Stimulated activated CD4-positive, alpha-beta T cell treated with anti-CD3 and anti-CD28 coated beads, Interleukin-1b, Interleukin-23, amount 100 ng/mL, for 48 hours (primary cell): ENCODE measurements at regions not wholly inside any gene's neighbourhood (a gene's known extent, or its start where the extent isn't known, plus 50 kb on each side); places are given as distances from the start of the nearest gene placed in this dataset.
A peak's percentile ranks its signal among the peaks of the same experiment; 100 is the strongest.
"Not testable (repeated sequence)": the region's sequence is repeated elsewhere in the genome, so short reads cannot be mapped to it uniquely, and the experiment has no call there.

Source experiments
- DNase-seq: peaks from one replicate; pipeline ENCODE4 v3.0.0-alpha.2; 2020

GRCh38 chr2:61774351-61774750 lies 79.5 kb downstream of the FAM161A start:
- no peak for DNase-seq

GRCh38 chr2:61771904-61772845 lies 81.7 kb downstream of the FAM161A start:
- DNase-seq: no peak

- no peak for DNase-seq
Measured at GRCh38 chr2:61770746-61771145, 83.1 kb downstream of the FAM161A start.

DNA sequence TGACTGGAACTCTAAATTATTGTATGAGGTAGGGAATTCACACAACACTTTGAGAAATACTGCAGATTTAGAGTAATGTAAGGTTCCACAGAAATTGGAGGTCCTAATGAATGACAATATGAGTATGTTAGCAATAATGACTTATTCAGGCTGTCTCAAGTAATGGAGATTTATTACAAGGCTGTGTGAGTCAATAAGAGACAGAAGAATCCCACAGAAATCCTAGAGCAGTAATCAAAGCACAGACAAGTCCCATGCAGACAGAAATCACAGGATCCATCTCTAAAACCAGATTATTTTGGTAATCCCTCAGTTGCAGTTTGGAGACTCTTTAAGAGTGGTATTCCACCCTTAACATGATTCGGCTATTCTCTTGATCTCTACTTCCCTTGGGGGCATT lies 83.6 kb downstream of the FAM161A start:
- DNase-seq: no peak

- no peak for DNase-seq
Measured at GRCh38 chr2:61769093-61769675, 84.7 kb downstream of the FAM161A start.

DNA sequence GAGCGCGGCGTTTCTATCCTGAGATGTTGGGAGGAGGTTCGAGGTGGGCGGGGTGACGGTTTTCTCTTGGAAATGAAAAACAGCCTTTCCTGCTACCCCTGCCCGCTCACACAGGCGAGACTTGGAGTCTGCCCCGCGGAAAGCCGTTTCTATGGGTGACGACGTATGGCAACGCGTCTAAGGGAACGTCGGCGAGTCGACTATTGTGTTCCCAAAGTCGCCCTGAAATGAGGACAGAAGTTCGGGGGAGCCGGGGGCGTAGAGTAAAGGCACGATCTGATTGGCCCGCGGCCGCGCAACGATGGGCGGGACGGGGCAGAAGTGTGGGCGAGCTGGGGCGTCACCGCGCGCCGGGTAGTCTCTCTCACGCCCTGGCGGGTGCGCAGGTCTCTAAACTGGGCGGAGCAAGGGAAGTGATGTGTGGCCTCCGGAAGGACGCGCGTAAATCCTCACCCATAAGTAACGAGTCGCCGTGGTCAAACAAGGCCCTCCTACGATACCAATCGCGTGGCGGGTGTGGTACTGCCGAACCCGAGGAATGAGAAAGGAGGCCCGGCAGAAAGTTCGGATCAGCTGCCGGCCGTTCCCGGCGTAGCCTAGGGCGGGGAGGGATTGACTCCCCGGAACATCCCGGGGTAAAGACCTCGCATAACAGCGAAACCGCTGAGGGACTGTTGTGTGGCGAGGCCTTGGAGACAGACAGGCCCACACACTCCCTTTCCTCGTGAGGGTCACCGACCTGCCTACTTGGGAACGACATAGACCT lies 89.6 kb downstream of the FAM161A start:
- peak; percentile 98 for DNase-seq

DNA sequence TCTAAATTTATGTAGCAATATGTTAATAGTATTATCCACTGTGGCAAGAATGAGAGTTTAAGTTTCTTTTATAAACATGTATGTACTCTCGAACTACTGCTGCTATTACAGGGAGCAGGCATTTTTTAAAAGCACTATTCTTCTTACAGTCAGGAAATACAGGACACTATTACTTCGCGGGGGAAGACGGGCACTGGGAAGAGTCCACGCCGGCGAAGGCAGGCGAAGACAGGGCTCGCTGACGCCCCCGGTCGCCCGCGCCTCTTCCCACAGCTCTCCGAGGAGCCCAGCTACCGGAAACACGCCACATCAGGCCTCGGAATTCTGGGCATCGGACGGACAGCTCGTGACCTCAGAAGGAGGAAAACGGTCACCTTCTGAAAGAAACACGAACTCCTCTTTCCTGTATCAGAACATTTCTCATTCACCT lies 90.2 kb downstream of the FAM161A start:
- no peak for DNase-seq

GRCh38 chr2:61762292-61762691 lies 91.6 kb downstream of the FAM161A start:
- DNase-seq: no peak

DNA sequence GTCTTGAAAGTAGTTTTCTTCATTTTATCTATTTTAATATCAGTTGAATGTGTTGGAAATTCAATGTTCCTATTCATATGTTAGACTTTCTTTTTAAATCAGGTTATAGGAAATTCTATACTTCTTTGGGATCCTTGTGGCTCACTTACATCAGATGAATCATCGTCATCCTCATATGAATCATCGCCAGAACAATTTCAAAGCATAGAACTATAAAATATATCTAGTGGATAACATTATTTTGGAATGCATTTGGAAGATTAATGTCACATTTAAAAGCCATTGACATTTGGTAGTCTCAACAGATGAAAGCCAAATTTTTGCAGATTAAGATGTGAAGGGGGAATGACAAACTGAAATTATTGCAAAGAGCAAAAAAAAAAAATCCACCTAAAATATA lies 94.1 kb downstream of the FAM161A start:
- no peak for DNase-seq

DNA sequence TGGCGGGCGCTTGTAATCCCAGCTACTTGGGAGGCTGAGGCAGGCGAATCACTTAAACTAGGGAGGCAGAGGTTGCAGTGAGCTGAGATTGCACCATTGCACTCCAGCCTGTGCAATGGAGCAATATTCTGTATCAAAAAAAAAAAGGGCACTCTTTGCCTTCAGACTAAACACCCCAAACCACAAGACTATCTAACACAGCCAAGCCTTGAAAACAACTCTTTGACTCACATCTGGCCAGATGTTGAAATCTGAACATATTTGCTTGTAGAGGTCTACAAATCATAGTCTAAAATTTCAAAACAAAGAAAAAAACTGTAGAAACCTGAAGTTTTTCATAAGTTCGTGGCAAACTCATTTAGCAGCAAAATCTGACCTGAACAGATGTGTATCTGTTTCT lies 94.9 kb downstream of the FAM161A start:
- no peak for DNase-seq

DNA sequence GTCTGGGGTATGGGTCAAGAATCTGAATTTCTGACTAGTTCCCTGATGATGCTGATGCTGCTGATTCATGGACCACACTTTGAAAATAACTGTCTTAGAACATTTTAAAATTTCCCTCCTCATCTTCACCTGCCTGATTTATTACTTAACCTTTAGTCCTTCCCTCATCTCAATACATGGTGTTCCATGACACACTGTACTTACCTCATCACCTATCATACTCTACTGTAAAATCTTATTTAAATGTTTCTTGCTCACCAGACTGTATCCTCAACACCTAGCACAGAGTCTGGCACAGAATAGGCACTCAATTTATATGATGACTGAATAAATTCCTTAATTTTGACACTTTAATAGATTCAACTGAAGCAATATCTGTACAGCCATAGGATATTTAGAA lies 95.7 kb downstream of the FAM161A start:
- DNase-seq: no peak

GRCh38 chr2:61753512-61753911 lies 100.3 kb downstream of the FAM161A start:
- no peak for DNase-seq

GRCh38 chr2:61750624-61751023 lies 103.2 kb downstream of the FAM161A start:
- no peak for DNase-seq

GRCh38 chr2:61742955-61743354 lies 110.9 kb downstream of the FAM161A start:
- no peak for DNase-seq

DNA sequence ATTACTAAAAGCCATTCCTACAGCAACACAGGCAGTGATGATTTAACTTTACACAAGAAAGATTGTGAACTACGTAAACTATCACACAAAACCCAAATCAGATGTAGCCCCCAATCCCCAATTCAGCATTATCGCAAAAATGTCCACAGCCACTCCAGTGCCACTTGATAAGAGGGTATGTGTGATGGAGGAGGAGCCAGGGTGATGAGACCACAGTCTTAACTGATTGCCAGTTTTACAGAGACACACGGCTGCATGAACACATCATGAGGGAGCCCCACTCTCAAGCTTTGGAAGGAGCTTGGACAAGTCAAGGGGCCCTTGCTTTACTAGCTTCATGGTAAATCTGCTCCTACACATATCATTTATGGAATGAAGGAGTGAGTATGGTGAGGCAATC lies 116.0 kb downstream of the FAM161A start:
- no peak for DNase-seq

DNA sequence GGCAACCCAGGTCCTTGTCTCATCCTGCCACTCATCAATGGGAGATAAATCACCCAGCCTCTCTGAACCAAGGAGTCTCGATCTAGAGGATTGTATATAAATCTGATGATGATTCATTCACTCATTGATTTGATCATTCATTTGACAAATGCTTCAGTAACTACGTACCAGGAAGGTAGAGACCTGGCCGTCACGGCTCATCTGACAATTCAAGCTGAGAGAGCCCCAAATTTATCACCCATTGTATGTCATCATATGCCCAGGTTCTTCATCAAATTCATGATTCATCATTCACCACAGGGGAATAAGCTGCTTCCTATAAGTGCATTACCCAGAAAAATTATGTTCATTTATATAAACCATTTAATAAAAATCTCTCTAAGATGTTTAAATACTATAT lies 116.9 kb downstream of the FAM161A start:
- DNase-seq: no peak

GRCh38 chr2:61733563-61733962 lies 120.3 kb downstream of the FAM161A start:
- DNase-seq: no peak

DNA sequence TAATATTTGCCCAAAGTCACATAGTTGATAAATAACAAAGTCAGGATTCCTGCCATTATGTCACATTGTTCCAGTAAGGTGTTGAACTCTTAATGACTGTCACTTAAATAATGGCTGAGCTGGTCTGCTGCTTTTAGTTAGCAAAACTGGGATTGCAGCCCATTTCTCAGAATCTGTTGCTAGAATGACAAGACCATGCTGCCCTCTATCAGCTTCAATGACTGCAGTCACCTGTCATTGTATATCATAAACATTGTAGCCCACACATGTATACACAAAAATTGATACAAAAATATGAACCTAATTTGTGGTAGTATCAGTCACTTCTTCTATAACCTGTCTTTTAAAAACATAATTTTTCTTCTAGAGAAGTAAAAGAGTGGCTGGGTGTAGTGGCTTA lies 121.1 kb downstream of the FAM161A start:
- no peak for DNase-seq

DNA sequence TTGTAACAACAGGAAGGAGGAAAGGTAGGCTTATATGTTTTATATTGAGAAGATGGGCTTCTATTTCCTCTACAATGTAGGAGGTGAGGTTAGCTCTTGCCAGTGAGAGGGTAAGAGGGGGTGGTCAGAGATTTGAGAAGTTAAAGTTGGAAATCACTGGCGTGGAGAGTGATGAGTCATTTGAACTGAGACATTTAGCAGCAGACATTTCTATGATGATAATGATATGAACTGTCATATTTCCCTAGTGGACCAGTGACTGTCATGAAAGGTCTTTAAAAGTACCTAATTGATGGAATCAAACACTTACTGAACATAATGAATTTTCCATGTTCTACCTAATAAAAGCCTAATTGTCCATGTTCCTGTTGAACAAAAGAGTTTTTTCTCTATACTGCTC lies 126.1 kb downstream of the FAM161A start:
- no peak for DNase-seq

- no peak for DNase-seq
Measured at GRCh38 chr2:61726456-61727209, 127.2 kb downstream of the FAM161A start.

GRCh38 chr2:61723364-61723763 lies 130.5 kb downstream of the FAM161A start:
- not testable (repeated sequence) for DNase-seq

- DNase-seq: no peak
Measured at GRCh38 chr2:61722800-61723199, 131.1 kb downstream of the FAM161A start.

DNA sequence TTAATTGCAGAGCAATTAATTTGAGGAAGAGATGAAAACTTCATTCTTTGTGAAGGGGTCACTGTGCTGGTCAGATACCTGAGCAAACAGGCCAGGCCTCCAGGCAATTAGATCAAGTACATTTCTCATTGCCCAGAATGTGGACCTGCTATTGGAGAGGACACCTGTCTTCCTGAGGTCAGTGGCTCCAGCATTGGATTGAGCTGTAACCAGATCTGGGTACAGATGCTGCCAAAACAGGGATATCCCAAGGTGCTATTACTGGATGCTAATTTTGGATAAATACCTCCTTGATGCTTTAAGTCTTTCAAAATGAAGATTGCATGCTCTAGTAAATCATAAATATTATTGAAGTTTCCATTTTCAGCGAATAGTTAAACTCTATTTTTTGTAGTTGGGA lies 131.5 kb downstream of the FAM161A start:
- DNase-seq: no peak
